K562 (cell line): ENCODE measurements at regions not wholly inside any gene's neighbourhood (a gene's known extent, or its start where the extent isn't known, plus 50 kb on each side); places are given as distances from the start of the nearest gene placed in this dataset.

Experiments
- ATAC-seq: fragments of 200-7000 bp; cut with Tn5 transposase; 3 replicates; pipeline ENCODE4 v1.9.1; 2020; ENCODE audit warnings: moderate library complexity
- BruUV-seq: library from RNA; stranded (reverse); fragments of 400-500 nt; replicated peaks from 2 replicates; lab custom pipeline; 2021; lab: Mats Ljungman, UMichigan
- CTCF ChIA-PET: fragments of 300-600 bp; formaldehyde crosslinking; extraction: SDS; loops from one replicate; lab custom pipeline; 2021; ENCODE audit warnings: low intra/inter-chr PET ratio; lab: Yijun Ruan, JAX
- POLR2A ChIA-PET: fragments of 300-600, 350-650 bp; sonication (Branson Sonifier 250); formaldehyde crosslinking; extraction: SDS; loops from one replicate; lab custom pipeline; 2021; ENCODE audit warnings: antibody characterized with exemption, inconsistent platforms; lab: Yijun Ruan, JAX
- DNase-seq, 4 experiments: peaks; one replicate each; pipeline versions ENCODE4 v3.0.0 to v3.0.0-alpha.2; 2011 to 2018; ENCODE audit warnings: low spot score in 3 of 4, mixed read lengths in 3 of 4; ENCODE audit errors: extremely low read depth in 1 of 4
- FAIRE-seq: peaks from 2 replicates; lab custom pipeline; 2011; peaks lifted over from hg19 to GRCh38; lab: Jason Lieb, UNC
- H2AFZ ChIP-seq: 2 replicates; pipeline ENCODE4 v1.6.0; 2011; ENCODE audit warnings: low read depth, low read length, control low read depth, inconsistent platforms
- H3K27ac ChIP-seq: fragments of 200-600 bp; 3 replicates; pipeline ENCODE4 v1.8.0; 2011; ENCODE audit warnings: low read depth, mild to moderate bottlenecking, control low read depth, inconsistent platforms, low read length, moderate library complexity, mixed read lengths; ENCODE audit errors: extremely low read depth
- H3K27me3 ChIP-seq, 2 experiments: fragments of 300-600 bp in 1 of 2; 2 replicates in 1 of 2; 3 replicates in 1 of 2; pipeline versions ENCODE4 v1.6.0 to v1.8.0; 2011; ENCODE audit warnings: inconsistent platforms in 2 of 2, low read length in 2 of 2, mild to moderate bottlenecking in 1 of 2, mixed read lengths in 1 of 2, moderate library complexity in 1 of 2; ENCODE audit not compliant: control insufficient read depth in 2 of 2, insufficient read depth in 2 of 2
- H3K36me3 ChIP-seq: fragments of 300-600 bp; 3 replicates; pipeline ENCODE4 v1.8.0; 2011; ENCODE audit warnings: mild to moderate bottlenecking, low read length, inconsistent platforms; ENCODE audit not compliant: control insufficient read depth, insufficient read depth
- H3K4me1 ChIP-seq, 2 experiments: fragments of 200-600 bp in 1 of 2; replicated peaks in 1 of 2; 2 replicates in 1 of 2; 3 replicates in 1 of 2; pipeline versions ENCODE4 v1.5.1 to v1.8.0; 2011; ENCODE audit warnings: inconsistent platforms in 2 of 2, low read length in 2 of 2, mild to moderate bottlenecking in 1 of 2, mixed read lengths in 1 of 2, moderate library complexity in 1 of 2; ENCODE audit not compliant: control insufficient read depth in 2 of 2, insufficient read depth in 2 of 2
- H3K4me2 ChIP-seq: 2 replicates; pipeline ENCODE4 v1.6.1; 2011; ENCODE audit warnings: low read length, control low read depth, inconsistent platforms, mixed read lengths; ENCODE audit not compliant: insufficient read depth
- H3K4me3 ChIP-seq: fragments of 200-600 bp; sonication (generic), shearing (Covaris generic); 2 replicates; pipeline ENCODE4 v1.5.1; 2016; ENCODE audit warnings: control low read depth, inconsistent platforms
- H3K79me2 ChIP-seq: fragments of 200-600 bp; 3 replicates; pipeline ENCODE4 v1.8.0; 2011; ENCODE audit warnings: low read length, inconsistent platforms; ENCODE audit not compliant: control insufficient read depth, insufficient read depth
- H3K9ac ChIP-seq, 2 experiments: 2 replicates each; pipeline versions ENCODE4 v1.6.0 to v1.6.1; 2011; ENCODE audit warnings: low read depth in 2 of 2, low read length in 2 of 2, control low read depth in 1 of 2, inconsistent platforms in 1 of 2, mild to moderate bottlenecking in 1 of 2, mixed read lengths in 1 of 2; ENCODE audit not compliant: insufficient read depth in 1 of 2
- H3K9me1 ChIP-seq: one replicate; pipeline ENCODE4 v1.6.0; 2011; ENCODE audit warnings: inconsistent platforms, mild to moderate bottlenecking, low read length, moderate library complexity; ENCODE audit not compliant: control insufficient read depth, insufficient read depth
- H3K9me3 ChIP-seq: replicated peaks from 2 replicates; pipeline ENCODE4 v1.5.1; 2011; ENCODE audit warnings: low read depth, low read length, inconsistent platforms; ENCODE audit not compliant: control insufficient read depth, insufficient read depth
- H4K20me1 ChIP-seq: replicated peaks from 2 replicates; pipeline ENCODE4 v1.6.1; 2011; ENCODE audit warnings: low read length, inconsistent platforms, mixed read lengths; ENCODE audit not compliant: control insufficient read depth, insufficient read depth
- CAMTA2 ChIP-seq: fragments of 250-450 bp; sonication (Bioruptor Pico); conservative IDR thresholded peaks from 2 replicates; pipeline ENCODE4 v1.5.1; 2022
- CEBPB ChIP-seq: fragments of 450-650 bp; IDR thresholded peaks from 2 replicates; pipeline ENCODE4 v1.6.1; 2016; ENCODE audit warnings: missing genetic modification characterization, missing compliant biosample characterization
- NONO ChIP-seq, 2 experiments: fragments of 200-400 bp in 1 of 2; fragments of 450-650 bp in 1 of 2; formaldehyde crosslinking in 1 of 2; IDR thresholded peaks; 2 replicates each; pipeline ENCODE4 v1.6.1; 2017; ENCODE audit warnings: low read depth in 2 of 2, mild to moderate bottlenecking in 2 of 2, moderate library complexity in 2 of 2, low read length in 1 of 2
- PCBP1 ChIP-seq: fragments of 200-400 bp; formaldehyde crosslinking; IDR thresholded peaks from 2 replicates; pipeline ENCODE4 v1.6.1; 2018; ENCODE audit warnings: mild to moderate bottlenecking, low read depth, low read length; ENCODE audit not compliant: poor library complexity, severe bottlenecking
- RBM22 ChIP-seq: fragments of 200-400 bp; formaldehyde crosslinking; IDR thresholded peaks from 2 replicates; pipeline ENCODE4 v1.6.1; 2018; ENCODE audit warnings: low read length, low read depth; ENCODE audit not compliant: poor library complexity, severe bottlenecking
- SMARCA4 ChIP-seq: fragments of 450-650 bp; IDR thresholded peaks from 2 replicates; pipeline ENCODE4 v1.6.1; 2016
- XRCC3 ChIP-seq: fragments of 450-650 bp; IDR thresholded peaks from 2 replicates; pipeline ENCODE4 v1.6.1; 2017; ENCODE audit warnings: mild to moderate bottlenecking, moderate library complexity
- ZBTB8A ChIP-seq: fragments of 450-650 bp; IDR thresholded peaks from 2 replicates; pipeline ENCODE4 v1.6.1; 2018; ENCODE audit warnings: mild to moderate bottlenecking, moderate library complexity; ENCODE audit not compliant: partially characterized antibody
- ZC3H11A ChIP-seq: IDR thresholded peaks from 2 replicates; pipeline ENCODE4 v1.6.1; 2012; ENCODE audit warnings: low read depth, low read length, improper control_type of control experiment
- ZNF12 ChIP-seq: sonication (generic); formaldehyde crosslinking; IDR thresholded peaks from 2 replicates; pipeline ENCODE4 v1.4.0; 2020; ENCODE audit warnings: mild to moderate bottlenecking, missing genetic modification reagents
- ZNF384 ChIP-seq: IDR thresholded peaks from 2 replicates; pipeline ENCODE4 v1.6.1; 2012; ENCODE audit warnings: low read depth, low read length, improper control_type of control experiment
- ZNF445 ChIP-seq: fragments of 250-450 bp; sonication (Bioruptor Pico); IDR thresholded peaks from 2 replicates; pipeline ENCODE4 v1.4.0; 2020; ENCODE audit warnings: low read depth, mild to moderate bottlenecking, moderate library complexity
- ZNF586 ChIP-seq: fragments of 450-650 bp; formaldehyde crosslinking; conservative IDR thresholded peaks from 2 replicates; pipeline ENCODE4 v1.4.0; 2020; ENCODE audit warnings: mild to moderate bottlenecking, moderate library complexity
- ZNF764 ChIP-seq: fragments of 250-450 bp; sonication (Bioruptor Pico); IDR thresholded peaks from 2 replicates; pipeline ENCODE4 v1.4.0; 2020; ENCODE audit warnings: low read depth, mild to moderate bottlenecking, moderate library complexity
- ZNF778 ChIP-seq: fragments of 450-650 bp; formaldehyde crosslinking; IDR thresholded peaks from 2 replicates; pipeline ENCODE4 v1.4.0; 2020; ENCODE audit warnings: mild to moderate bottlenecking, moderate library complexity
- WGBS: fragments of 100-300 bp; shearing (Covaris generic); methylation state at CpG from one replicate; pipeline ENCODE4 v1.1.6; 2016; ENCODE audit warnings: low coverage, mixed read lengths; ENCODE audit not compliant: insufficient coverage; ENCODE audit errors: missing lambda C conversion rate; 5-methylcytosine and 5-hydroxymethylcytosine counted together
- in situ Hi-C: fragments of 300-500 bp; cut with MboI; formaldehyde crosslinking; loops from 4 replicates; pipeline ENCODE4 v1.15.0; 2018; ENCODE audit warnings: inconsistent platforms, mixed read lengths
- intact Hi-C: fragments of 100-400 bp; cut with micrococcal nuclease; formaldehyde crosslinking; loops from 2 replicates; pipeline ENCODE4 v1.14.2; 2022
- TF ChIP-seq, protein P1 (sequence below): fragments of 250-450 bp; sonication (Bioruptor Pico); IDR thresholded peaks from 2 replicates; pipeline ENCODE4 v1.4.0; 2020; ENCODE audit warnings: mild to moderate bottlenecking, moderate library complexity

DNA sequence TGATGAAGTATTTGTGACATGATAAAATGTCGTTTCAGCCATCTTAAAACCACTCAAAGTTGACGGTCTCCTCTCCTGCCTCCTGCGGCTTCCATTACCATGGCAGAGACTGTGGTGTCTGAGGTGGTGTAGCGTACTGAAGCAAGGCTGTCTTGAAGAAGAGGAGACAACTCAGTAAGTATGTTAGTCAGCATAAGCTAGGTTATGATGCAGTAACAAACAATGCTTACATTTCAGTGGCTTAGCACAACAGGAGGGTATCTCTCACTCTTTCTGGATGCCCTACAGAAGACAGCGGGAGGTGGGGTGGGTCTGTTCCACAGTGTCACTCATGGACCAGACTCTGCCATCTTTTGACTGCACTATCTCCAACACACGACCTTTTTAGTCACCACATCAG is 174.7 kb upstream of the AHI1 start:
- TF ChIP-seq ZNF12 (CRISPR knock-in tag) (peak; percentile 96), ZBTB8A (no peak)
- TF ChIP-seq, all 486 proteins: peak for 1
- CTCF ChIA-PET, result no interaction called here
- H3K4me3 ChIP-seq, result no peak overlapping the region
- H2AFZ ChIP-seq, result no peak overlapping the region
- no peak overlapping the region for H3K27ac ChIP-seq
- H3K79me2 ChIP-seq, result no peaks in the 10 kb centered on the region
- H3K9ac ChIP-seq, result no peak overlapping the region
- WGBS, result 1% methylated on average over 6 of the region's 6 CpGs
- POLR2A ChIA-PET, result no interaction called here
- no peaks in the 10 kb centered on the region for H3K36me3 ChIP-seq
- H4K20me1 ChIP-seq, result no peaks in the 10 kb centered on the region
- no peak for DNase-seq
- intact Hi-C loops (loop anchor here (10.0 kb wide), 3 partner anchors 217 to 643 kb away; no protein-coding TSS in a partner anchor), in situ Hi-C loops (no loop called here)
- no peaks in the 10 kb centered on the region for H3K9me3 ChIP-seq
- no peak for ATAC-seq
- no peak for FAIRE-seq
- no peaks in the 10 kb centered on the region for H3K4me1 ChIP-seq
- H3K4me2 ChIP-seq, result no peak overlapping the region
- BruUV-seq, result no TSS peak
- H3K9me1 ChIP-seq, result no peaks in the 10 kb centered on the region
- H3K27me3 ChIP-seq, result peaks cover 0 to 4% of the 10 kb centered on the region in 2 experiments; a peak in 1 of 5 replicates

DNA sequence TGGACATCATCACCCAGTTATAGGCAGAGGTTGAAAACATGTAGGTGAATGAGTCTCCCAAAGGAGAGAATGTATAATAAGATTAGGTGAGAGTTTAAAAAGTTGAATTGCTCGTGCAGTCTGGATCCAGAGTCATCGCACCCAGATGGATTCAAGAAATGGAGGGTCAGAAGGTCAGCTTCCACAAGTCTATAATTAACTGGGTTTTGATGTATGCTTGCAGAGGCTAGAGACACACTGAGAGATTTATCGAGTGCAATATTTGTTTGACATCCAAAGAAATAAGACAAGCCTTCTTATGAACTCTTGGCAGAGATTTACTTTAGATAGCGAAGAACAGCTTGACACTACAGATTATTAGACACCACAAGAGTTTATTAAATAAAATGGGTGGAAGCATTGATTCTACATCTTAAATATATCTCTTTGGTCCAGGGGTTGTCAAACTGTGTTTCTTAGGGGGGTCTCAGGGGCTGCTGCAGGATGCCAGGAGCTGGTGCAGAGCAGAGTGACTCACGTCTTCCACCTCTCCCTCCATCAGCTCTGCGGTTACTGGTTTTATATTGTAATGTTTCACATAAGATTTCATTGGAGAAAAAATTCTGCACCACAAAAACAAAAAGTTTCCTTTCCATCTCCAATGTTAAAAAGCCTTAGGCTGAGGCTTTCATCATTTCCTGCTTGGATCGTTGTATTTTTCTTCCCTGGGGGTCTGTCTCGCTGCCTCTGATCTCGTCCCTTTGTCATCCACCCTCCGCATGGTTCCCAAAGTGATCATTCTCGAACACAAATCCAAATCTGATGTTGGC is 176.2 kb upstream of the AHI1 start:
- Histone ChIP-seq H3K79me2 (no peaks in the 10 kb centered on the region), H3K4me1 (no peaks in the 10 kb centered on the region), H3K9me3 (no peaks in the 10 kb centered on the region), H3K27ac (no peak overlapping the region), H3K4me2 (no peak overlapping the region), H3K4me3 (no peak overlapping the region), H3K36me3 (no peaks in the 10 kb centered on the region), H3K9me1 (no peaks in the 10 kb centered on the region), H2AFZ (no peak overlapping the region), H3K9ac (no peak overlapping the region), H3K27me3 (peaks cover 0 to 4% of the 10 kb centered on the region in 2 experiments; a peak in 1 of 5 replicates), H4K20me1 (no peaks in the 10 kb centered on the region)
- no TSS peak for BruUV-seq
- ChIA-PET CTCF (no interaction called here), POLR2A (no interaction called here)
- in situ Hi-C loops, result no loop called here
- DNase-seq (no peak), FAIRE-seq (no peak), ATAC-seq (no peak)
- WGBS, result 2% methylated on average over 11 of the region's 11 CpGs
- intact Hi-C loops, result loop anchor here (10.0 kb wide), 3 partner anchors 219 to 641 kb away; no protein-coding TSS in a partner anchor
- TF ChIP-seq RBM22 (no peak), ZNF384 (no peak), CEBPB (tag) (no peak), ZNF445 (no peak), ZC3H11A (no peak), NONO (IDR thresholded peaks at IDR 0.05; ENCODE audit: low read depth in 2 of 2, low read length in 1 of 2) (no peak), ZNF586 (CRISPR knock-in tag) (no peak), XRCC3 (no peak), CAMTA2 (no peak), ZNF764 (CRISPR knock-in tag) (no peak), ZNF778 (CRISPR knock-in tag) (no peak), PCBP1 (no peak), SMARCA4 (no peak)
- TF ChIP-seq, protein P1, sequence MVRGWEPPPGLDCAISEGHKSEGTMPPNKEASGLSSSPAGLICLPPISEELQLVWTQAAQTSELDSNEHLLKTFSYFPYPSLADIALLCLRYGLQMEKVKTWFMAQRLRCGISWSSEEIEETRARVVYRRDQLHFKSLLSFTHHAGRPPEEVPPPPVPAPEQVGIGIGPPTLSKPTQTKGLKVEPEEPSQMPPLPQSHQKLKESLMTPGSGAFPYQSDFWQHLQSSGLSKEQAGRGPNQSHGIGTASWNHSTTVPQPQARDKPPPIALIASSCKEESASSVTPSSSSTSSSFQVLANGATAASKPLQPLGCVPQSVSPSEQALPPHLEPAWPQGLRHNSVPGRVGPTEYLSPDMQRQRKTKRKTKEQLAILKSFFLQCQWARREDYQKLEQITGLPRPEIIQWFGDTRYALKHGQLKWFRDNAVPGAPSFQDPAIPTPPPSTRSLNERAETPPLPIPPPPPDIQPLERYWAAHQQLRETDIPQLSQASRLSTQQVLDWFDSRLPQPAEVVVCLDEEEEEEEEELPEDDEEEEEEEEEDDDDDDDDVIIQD (CRISPR knock-in tag), result no peak
